HL-60 (cell line): ENCODE measurements at regions not wholly inside any gene's neighbourhood (a gene's known extent, or its start where the extent isn't known, plus 50 kb on each side); places are given as distances from the start of the nearest gene placed in this dataset.

Source experiments
- DNase-seq, 2 experiments: peaks; one replicate each; pipeline ENCODE4 v3.0.0-alpha.2; 2010 to 2020; ENCODE audit warnings: low read depth in 1 of 2, low spot score in 1 of 2
- H3K27ac ChIP-seq: fragments of 250-450 bp; sonication (Bioruptor Pico); replicated peaks from 2 replicates; pipeline ENCODE4 v1.5.1; 2020; ENCODE audit warnings: mild to moderate bottlenecking, moderate library complexity
- H3K27me3 ChIP-seq: fragments of 250-450 bp; sonication (Bioruptor Pico); 2 replicates; pipeline ENCODE4 v1.5.1; 2021; ENCODE audit warnings: mild to moderate bottlenecking, moderate library complexity; ENCODE audit not compliant: insufficient read depth, poor library complexity, severe bottlenecking
- H3K4me3 ChIP-seq: replicated peaks from 2 replicates; pipeline ENCODE4 v1.5.1; 2011; ENCODE audit warnings: mild to moderate bottlenecking, control low read depth, low read length; ENCODE audit not compliant: insufficient read depth
- CTCF ChIP-seq: IDR thresholded peaks from one replicate; pipeline ENCODE4 v1.5.1; 2011; ENCODE audit warnings: low read length, control low read depth, inconsistent platforms; ENCODE audit not compliant: insufficient read depth
- GABPA ChIP-seq: IDR thresholded peaks from 2 replicates; pipeline ENCODE4 v1.6.1; 2012; ENCODE audit warnings: low read depth
- POLR2AphosphoS5 ChIP-seq: IDR thresholded peaks from 2 replicates; pipeline ENCODE4 v1.6.1; 2012; ENCODE audit warnings: low read depth
- REST ChIP-seq: IDR thresholded peaks from 2 replicates; pipeline ENCODE4 v1.6.1; 2012; ENCODE audit warnings: low read depth; ENCODE audit not compliant: insufficient replicate concordance
- SPI1 ChIP-seq: IDR thresholded peaks from 2 replicates; pipeline ENCODE4 v1.6.1; 2012; ENCODE audit warnings: low read depth, mild to moderate bottlenecking, borderline replicate concordance

GRCh38 chr2:118678985-118679384, 168.5 kb downstream of the EN1 start:
- no peak for TF ChIP-seq CTCF
- TF ChIP-seq SPI1, result no peak
- TF ChIP-seq POLR2AphosphoS5, result no peak
- no peak for TF ChIP-seq REST
- TF ChIP-seq GABPA, result no peak
- no peak overlapping the region for H3K4me3 ChIP-seq
- no peak overlapping the region for H3K27ac ChIP-seq
- H3K27me3 ChIP-seq, result peaks cover 4% of the 10 kb centered on the region
- DNase-seq, result no peak

- Histone ChIP-seq H3K27ac (no peak overlapping the region), H3K4me3 (no peak overlapping the region), H3K27me3 (peaks cover 4% of the 10 kb centered on the region)
- TF ChIP-seq SPI1 (no peak), CTCF (no peak), GABPA (no peak), POLR2AphosphoS5 (no peak), REST (no peak)
- no peak for DNase-seq
Observed at GRCh38 chr2:118677546-118677945, 169.9 kb downstream of the EN1 start.

- no peak for TF ChIP-seq GABPA
- no peak for TF ChIP-seq CTCF
- no peak for TF ChIP-seq SPI1
- TF ChIP-seq POLR2AphosphoS5, result no peak
- no peak for TF ChIP-seq REST
- Histone ChIP-seq H3K4me3 (no peak overlapping the region), H3K27ac (no peak overlapping the region), H3K27me3 (peaks cover 4% of the 10 kb centered on the region)
- no peak for DNase-seq
Observed at GRCh38 chr2:118675531-118675930, 171.9 kb downstream of the EN1 start.
